HG02610 (cell line): ENCODE measurements at regions not wholly inside any gene's neighbourhood (a gene's known extent, or its start where the extent isn't known, plus 50 kb on each side); places are given as distances from the start of the nearest gene placed in this dataset.

Experiments used
- ATAC-seq: cut with Tn5 transposase; IDR thresholded peaks from one replicate; pipeline ENCODE4 v1.9.1; 2021; ENCODE audit warnings: mild to moderate bottlenecking, moderate library complexity; ENCODE audit not compliant: unreplicated experiment

DNA sequence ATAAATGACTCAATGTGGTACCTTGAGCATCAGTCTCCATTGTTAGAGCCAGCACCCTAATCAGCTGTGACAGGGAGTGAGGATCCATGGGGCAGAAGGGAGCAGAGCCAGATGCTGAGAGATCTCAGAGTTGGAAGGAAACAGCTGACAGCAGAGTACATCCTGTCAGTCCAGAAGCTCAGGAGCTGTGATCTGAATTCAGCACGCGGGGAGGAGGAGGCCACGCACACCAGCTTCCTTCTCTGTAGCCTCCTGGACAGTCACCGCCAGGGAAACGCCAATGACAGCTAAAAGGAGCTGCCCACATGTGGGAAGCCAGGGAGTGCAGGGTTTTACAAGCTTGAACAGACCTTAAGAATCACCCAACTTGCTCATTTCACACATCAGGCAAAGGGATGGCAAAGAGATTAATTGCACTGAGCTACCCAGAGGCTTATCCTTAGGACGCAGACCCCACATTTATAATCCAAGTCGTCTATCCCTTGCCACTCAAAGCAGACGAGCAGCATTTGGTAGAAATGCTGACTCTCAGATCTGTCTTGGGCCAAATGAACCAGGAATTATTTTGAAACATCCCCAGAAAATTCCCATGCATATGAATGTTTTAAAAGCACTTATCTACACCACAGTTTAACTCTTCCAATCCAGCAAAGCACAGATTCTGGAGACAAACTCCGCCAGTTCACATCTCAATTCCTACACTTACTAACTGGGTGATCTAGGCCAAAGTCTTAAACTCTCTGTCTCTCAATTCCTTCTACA lies 322.6 kb upstream of the TMTC1 start:
- no peak for ATAC-seq

DNA sequence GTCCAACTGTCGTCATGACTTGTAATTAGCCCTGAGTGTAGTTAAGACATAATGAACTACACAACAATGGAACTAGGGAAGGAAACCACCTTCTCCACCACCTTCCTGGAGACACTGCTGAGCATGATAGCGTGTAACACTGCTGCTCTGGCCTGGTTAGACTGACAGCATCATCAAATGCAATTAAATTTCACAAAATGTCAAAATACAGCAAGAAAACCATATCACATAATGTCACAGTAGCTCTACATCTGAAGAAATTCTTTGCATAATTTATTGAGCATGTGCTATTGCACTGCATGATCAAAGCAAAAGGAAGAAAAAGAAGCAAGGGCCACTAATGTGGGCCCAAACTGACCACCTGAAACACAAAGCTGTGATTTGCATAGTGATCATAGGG lies 321.8 kb upstream of the TMTC1 start:
- ATAC-seq = no peak

DNA sequence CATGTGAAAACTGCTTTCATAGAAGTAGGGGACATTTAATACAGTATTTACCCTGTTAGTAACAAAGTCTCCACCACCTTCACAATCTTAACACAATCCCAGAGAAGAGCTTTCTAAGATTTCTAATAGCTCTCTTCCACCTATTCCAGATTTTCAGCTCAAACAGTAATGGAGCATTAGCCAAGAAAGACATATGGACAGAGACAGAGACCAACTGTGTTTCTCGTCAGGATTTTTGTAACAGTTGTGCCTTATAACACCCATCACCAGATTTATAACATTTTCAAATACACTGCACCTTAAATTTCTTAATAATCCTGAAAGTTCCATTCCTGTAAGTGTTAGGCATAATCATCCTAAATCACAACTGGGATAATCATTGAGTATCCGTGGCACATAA lies 321.2 kb upstream of the TMTC1 start:
- ATAC-seq = no peak

DNA sequence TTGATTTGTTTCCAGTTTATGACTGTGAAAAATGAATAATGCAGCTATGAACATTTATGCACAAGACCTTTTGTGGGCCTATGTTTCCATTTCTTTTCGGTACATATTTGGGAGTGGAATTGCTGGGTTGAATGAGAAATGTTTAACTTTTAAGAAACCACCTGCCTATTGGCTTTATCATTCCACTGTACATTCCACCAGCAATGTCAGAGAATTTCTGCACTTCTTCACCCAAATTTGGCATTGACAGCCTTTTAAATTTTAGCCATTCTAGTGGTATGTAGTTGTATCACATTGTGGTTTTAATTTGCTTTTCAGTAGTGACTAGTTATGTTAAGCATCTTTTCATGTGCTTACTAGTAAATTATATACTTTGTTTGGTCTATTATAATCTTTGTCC lies 317.0 kb upstream of the TMTC1 start:
- no peak for ATAC-seq

DNA sequence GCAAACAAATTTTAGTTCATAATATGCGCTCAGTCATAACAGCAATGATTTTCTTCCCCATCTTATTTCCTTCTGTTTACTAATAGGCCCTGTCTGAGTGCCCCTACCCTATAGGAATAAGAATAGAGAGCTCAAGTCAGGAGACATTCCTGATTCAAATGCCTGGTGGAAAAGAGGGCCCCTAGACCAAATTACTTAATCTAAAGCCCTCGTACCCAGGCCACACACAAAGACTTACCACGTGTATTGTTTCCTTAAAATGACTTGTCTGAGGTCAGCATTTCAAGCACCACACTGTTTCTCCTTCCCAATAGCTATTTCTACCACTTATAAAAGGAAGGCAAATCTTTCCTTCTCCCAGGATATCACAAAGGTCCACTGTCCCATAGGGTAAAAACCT lies 314.9 kb upstream of the TMTC1 start:
- ATAC-seq = no peak

DNA sequence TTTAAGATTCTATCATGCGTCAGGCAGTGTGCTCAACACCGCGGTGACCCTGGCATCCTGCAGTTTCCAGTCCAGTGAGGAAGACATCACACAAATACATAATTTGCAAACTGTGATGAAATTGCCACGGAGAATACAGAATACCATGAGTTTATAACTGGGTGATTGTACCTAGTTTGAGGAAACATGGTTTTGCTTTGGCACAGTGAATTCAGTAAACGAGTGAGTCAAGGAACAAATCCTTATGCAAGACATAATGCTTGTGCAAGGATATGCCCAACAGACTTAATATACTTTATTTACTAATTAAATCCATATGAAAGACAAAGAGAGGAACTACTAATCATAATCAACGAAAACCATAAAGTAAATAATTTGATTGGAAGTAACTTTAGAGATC lies 311.8 kb upstream of the TMTC1 start:
- no peak for ATAC-seq

DNA sequence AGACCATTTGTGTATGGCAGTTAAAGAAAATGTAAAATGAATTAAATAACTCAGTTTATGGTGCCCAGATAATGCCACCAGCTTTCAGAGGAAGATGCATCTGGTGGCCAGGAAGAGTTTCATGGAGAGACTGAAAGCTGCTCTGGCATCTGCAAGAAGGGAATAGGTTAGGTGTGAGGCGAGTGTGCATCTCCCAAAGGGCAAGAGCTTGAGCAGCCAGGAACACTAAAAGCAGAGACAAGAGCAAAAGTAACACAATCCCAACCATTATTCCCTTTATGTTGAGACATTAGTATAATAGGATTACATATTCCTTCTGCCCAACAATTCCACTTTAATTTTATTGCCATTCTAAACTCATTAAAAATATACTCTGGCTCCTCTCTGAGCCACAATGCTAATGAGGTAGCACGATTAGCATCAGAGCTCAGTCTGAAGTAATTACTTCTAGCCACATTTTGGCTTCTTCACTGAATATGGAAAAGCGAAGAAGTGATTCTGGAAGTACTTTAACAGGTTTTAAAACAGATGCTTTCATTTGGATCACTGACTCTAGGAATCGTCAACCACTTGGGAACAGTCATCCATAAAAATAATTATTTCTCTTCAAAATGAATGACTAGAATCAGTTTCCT lies 309.4 kb upstream of the TMTC1 start:
- ATAC-seq = no peak

DNA sequence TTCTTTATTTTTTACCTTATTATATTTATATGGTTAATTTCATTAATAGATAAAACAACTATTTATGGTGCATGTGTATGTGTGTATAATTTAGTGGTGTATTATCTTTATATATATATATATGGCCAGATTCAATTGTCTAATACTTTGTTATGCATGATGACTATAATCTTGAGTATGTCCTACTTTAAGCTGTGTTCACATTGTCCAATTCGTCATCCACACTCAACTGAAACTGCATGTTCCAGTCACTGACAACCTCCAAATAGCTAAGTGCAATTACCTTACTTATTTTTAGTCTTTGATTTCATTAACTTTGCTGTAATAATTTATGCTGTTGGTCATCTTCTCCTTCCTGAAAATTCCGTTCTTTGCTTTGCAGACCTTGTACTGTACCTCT lies 306.5 kb upstream of the TMTC1 start:
- no peak for ATAC-seq

DNA sequence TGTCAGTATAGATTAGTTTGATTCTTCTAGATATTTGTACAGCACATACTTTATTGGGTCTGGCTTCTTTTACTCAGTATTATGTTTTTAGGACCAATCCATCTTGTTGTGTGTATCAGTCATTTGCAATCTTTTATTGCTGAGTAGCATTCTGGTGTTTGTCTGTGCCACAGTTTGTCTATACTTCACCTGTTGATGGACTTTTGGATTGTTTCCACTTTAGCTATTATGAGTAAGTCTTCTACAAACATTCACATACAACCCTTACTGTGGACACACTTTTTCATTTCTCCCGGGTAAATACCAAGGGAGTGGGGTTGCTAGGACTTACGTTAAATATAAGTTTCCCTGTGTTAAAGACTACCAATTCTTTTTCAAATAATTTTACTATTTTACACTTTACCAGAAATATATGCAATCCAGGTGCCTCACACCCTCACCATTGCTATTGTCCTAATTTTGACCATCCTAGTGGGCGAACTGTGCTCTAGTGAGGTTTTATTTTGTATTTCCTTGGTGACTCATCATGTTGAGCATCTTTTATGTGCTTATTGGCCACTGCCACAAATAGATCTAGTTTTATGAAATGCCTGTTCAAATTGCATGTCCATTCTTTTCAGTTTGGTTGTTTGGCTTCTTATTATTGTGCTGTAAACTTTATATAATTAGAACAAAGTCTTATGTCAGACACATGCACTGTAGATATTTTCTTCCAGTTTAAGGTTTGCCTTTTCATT lies 304.7 kb upstream of the TMTC1 start:
- no peak for ATAC-seq

DNA sequence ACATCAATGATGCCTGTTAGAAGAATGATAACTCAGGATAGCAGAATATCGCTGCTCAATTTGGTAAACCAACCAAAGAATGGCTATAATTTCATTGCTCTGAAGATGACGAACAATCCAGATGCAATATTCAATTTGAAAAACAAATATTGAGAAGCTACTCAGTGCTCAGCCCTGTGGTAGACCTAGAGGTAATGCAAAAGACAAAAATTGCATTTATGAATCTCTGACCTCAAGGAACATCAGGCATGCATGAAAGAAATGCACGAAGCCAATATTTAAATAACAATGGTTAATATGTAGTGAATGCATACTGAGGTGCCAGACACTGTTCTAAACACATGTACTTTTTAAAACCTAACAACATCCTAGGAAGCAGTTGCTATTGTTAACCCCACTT lies 298.6 kb upstream of the TMTC1 start:
- no peak for ATAC-seq

DNA sequence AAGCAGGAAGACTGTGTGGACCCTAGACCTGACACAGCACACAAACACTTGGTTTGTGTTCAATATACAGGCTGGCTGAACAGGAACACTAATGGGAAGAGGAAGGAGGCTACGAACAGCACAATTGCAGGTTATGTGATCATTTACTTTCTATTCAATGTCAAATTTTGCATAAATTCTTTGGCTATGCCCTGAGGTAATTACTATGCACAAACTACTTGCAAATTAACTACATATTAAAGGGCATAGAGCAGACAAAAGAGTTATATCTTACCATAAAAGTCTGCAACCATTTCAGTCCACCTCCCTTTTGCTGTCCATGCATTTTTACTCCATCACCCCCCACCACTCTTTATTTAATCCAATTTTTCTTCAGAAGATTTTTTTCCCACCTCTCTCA lies 291.2 kb upstream of the TMTC1 start:
- ATAC-seq = no peak

DNA sequence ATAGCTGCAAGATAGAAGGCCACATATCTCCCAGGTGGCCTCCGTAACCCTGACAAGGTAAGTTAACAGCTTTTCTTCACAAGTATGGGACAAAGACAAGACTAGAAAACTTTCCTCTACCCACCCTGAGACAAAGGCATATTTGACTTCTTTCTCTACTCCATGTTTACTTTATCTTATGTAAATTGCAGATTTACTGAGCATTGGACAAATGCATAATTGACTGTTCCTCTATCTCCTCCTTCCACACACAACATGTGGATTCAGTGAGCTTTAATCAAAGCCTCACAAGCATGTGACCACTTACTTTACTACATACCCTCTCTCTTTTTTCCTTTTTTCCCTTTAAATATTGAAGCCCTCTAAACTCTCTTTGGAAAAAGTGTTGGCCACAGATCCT lies 289.1 kb upstream of the TMTC1 start:
- ATAC-seq = no peak

DNA sequence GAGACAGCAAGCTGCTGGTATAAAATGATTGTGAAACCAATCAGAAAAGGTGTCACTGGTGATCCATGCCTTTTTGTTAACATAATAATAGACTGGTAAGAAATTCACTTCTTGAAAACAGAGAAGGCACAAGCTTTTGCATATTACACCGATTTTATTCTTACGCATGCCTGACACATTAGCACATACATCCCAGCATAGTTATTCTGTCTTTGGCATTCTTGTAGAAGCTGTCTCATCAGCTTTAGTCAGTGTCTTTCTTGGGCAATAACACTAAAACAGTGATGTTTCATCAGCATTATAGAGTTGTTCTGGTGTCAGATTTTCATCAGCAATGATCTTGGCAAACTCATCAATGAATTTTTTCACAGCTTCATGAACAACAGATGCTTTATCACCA lies 283.4 kb upstream of the TMTC1 start:
- ATAC-seq = no peak

DNA sequence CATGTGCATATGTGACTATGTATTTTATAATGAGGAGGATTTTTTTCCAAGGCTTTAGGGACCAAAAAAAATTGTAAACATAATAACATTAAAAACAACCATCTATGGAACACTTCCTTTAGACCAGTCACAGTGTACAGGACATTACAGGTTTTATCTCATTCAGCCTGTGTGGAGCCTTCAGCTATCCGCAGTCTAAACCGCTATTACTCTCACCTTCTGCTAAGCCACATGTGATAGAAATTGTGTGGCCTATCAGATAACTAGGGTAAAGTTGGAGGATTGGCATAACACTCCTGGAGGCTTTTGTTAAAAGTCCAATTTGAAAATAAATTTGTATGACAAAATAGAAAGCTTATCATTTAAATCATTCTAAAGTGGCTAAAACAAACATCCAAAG lies 281.2 kb upstream of the TMTC1 start:
- no peak for ATAC-seq

DNA sequence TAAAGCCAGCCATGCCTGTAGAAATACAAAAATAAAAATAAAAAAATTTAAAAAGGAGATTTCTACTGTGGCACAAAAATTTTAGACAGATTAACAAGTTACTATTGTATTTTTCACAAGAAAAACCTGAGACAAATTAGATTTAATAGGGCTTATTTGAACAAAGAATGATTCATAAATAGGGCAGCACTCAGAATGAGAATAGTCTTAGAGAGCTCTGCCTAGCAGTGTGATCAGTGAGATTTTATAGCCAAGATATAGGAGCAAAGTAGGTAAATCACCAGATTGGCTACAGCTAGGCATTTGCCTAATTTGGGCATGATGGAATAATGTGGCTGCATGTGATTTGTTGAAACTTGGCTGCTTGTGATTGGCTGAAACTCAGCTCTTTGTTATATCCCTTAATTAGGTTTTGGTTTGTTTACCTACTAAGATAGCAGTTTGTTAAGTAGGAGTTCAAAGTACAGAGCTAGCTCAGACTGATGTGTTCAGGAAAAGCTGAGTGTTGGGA lies 279.7 kb upstream of the TMTC1 start:
- ATAC-seq = no peak

DNA sequence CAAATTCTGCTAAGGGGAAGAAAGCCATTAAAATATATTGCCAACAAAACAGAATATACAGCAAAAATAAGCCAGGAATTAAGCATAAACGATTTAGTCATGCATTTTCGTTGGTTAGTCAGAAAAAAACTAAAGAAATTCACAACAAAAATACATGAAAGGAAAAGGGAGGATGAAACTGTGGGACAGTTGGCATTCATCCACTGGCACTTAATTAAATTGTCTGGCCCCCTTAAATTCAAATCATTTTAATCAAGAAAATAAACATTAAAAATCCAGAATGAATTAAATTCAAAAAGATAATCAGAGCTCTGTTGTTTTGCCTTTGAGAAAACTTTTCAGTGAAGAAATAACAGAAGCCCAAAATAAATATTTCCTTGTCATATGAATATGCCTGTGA lies 264.6 kb upstream of the TMTC1 start:
- no peak for ATAC-seq

DNA sequence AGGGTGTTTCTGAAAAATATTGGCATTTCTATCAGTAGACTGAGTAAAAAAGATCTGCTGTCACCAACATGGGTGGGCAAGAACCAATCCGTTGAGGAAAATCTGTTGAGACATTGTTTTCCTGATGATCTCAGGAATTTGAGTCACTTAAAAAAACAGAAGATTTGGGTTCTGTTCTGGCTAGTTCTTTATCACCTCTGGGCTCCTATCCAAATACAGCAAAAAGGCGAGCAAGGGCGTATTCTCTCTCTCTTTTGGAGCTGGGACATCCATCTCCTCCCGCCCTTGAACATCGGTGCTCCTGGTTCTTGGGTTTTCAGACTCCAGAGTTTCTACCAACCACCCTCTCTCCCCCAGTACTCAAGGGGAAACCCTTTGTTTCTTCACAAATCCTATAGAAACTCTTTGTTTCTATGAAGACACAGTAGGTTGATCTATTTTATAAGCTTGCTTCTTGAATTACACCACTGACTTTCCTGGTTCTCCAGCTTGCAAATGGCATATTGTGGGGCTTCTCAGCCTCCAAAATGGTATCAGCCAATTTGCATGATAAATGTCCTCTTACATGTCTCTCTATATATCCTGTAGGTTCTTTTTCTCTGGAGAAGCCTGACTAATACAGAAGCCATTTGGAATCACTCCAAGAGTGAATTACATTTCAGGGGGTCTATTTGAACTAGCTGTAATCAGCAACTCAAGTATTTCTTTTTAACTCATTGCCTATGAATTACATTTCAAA lies 263.9 kb upstream of the TMTC1 start:
- ATAC-seq = no peak

DNA sequence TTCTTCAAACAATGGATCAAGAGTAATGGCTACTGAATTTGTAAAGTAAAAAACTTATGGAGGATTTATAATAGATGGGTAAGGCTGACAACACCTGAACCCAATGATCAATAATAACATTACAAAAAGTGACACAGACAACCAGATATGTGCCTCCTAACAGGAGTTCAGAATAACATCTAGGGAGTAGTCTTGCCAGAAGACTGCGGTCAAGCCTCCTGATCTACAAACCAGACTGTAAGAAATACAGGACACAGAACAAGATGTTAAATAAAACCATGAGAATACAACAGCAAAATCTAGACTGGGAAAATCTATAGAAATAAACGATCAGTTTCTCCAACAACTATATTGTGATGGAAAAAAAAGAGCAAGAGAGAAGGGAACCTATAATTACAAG lies 262.6 kb upstream of the TMTC1 start:
- ATAC-seq = no peak

DNA sequence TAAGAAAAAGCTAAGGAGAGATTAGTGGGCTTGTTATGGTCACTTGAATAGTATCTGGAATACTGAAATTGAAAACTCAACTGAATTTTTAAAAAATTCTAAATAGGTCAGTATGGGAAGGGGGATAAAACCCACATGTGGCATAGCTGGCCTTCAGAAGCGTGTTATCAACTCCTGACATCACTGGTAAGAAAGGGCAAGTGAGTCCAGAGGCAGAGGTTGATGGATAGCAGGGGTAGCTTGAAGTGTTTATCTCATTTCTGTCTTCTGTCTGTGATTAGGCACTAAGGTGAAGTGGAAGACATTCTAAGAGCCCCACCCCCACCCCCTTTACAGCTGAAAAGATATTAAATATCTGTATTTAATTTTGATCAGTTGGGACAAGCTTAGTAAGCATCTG lies 261.4 kb upstream of the TMTC1 start:
- ATAC-seq = no peak

DNA sequence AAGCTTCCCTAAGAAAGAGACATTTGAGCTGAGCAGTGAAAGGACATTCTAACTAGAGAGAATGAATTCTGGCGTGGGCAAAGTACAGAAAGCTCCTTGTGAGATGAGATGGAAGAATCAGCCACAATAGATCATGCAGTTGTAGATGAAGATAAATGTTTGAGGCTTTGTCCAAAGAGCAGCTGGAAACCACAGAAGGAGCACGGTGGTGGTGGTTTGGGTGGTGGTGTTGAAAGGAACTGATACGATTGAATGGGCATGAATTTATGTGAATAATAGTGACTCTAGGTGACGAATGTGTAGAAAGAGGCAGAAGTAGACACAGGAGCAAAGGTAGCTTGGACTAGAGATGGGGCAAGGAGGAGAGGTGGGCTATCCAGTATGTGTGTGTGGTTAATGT lies 260.5 kb upstream of the TMTC1 start:
- ATAC-seq = no peak

DNA sequence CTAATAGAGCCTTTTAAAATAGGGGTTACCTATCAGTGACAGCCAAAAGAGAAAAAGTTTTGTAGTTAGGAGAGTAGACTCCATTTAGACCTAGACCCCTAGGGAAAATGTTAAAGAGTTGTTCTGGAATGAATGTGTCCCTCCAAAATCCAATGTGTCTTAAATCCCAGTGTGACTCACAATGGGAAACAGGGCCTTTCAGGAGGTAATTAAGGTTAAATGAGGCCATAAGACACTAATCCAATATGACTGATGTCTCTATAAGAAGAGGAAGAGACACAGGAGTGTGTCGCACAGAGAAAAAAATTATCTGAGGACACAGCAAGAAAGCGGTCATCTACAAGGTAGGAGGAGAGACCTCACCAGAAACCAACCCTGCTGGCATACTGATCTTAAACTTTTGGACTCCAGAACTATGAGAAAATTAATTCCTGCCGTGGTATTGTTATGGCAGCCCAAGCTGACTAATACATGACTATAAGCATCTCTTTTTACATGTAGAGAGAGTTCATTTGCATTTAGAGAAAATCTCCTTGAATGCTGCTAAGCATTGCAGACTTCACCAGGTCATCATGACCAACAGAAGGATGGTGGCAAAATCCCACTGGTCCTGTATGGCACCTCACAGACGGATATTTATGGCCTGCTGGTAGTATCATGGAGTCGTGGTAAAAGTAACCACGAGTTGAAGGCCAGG lies 259.6 kb upstream of the TMTC1 start:
- ATAC-seq = no peak
